ENCODE measurements at regions not wholly inside any gene's neighbourhood (a gene's known extent, or its start where the extent isn't known, plus 50 kb on each side); places are given as distances from the start of the nearest gene placed in this dataset.

- H3K9me3 ChIP-seq (ENCODE audit: low read depth, low read length) = peaks cover 9% of the 10 kb centered on the region
- H3K4me1 ChIP-seq (ENCODE audit: insufficient read depth, low read length) = no peaks in the 10 kb centered on the region
Measured at GRCh38 chr5:19408149-19408548, 579.9 kb downstream of the CDH18 start.

GRCh38 chr5:19411936-19412335 is 576.1 kb downstream of the CDH18 start:
- H3K9me3 ChIP-seq (ENCODE audit: low read depth, low read length) = peaks cover 9% of the 10 kb centered on the region
- no peaks in the 10 kb centered on the region for H3K27me3 ChIP-seq (ENCODE audit: insufficient read depth, low read length)
- H3K4me1 ChIP-seq (ENCODE audit: insufficient read depth, low read length) = no peaks in the 10 kb centered on the region
- no peak overlapping the region for H3K4me3 ChIP-seq (ENCODE audit: low read length)

More at GRCh38 chr5:19408149-19408548, 579.9 kb downstream of the CDH18 start:
- no peaks in the 10 kb centered on the region for H3K27me3 ChIP-seq (ENCODE audit: insufficient read depth, low read length)
- H3K4me3 ChIP-seq (ENCODE audit: low read length) = no peak overlapping the region
